Ovary (tissue), 3 donors: ENCODE measurements at regions not wholly inside any gene's neighbourhood (a gene's known extent, or its start where the extent isn't known, plus 50 kb on each side); places are given as distances from the start of the nearest gene placed in this dataset.

Experiments used
- EP300 ChIP-seq: sonication (generic); formaldehyde crosslinking; IDR thresholded peaks from one replicate; pipeline ENCODE4 v1.6.1; 2017; ENCODE audit warnings: antibody characterized with exemption
- POLR2A ChIP-seq: fragments of 450-650 bp; IDR thresholded peaks from one replicate; pipeline ENCODE4 v1.6.1; 2017; ENCODE audit warnings: antibody characterized with exemption, mild to moderate bottlenecking, moderate library complexity
- TF ChIP-seq, protein P1 (sequence below), 3 donors: fragments of 450-650 bp in 2 of 3; fragments of 200-600 bp in 1 of 3; IDR thresholded peaks; one replicate each; pipeline versions ENCODE4 v1.5.1 to v1.8.0; 2016 to 2022; ENCODE audit warnings: antibody characterized with exemption in 3 of 3, mild to moderate bottlenecking in 1 of 3
- donor health status: DM: no; HTN: no; CAD: no.

DNA sequence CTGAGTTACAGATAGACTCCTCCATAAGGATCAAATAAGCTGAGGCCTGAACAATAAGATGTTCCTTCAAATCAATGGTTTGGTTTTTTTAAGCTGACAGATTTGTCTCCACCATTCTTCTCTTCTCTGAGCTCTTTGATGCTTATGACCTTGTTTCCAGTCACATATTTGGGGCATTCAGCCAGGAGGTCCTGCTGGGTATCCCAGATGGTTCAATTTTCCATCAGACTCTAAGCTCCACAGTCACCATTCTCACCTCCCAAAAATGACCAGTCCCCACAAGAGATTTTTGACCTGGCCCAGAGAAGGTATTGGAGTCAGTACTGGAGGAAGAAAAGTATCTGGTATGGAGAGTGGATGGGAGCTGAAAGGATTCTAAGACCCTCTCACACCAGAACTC lies 74.6 kb upstream of the FRMPD3 start:
- TF ChIP-seq, protein P1, sequence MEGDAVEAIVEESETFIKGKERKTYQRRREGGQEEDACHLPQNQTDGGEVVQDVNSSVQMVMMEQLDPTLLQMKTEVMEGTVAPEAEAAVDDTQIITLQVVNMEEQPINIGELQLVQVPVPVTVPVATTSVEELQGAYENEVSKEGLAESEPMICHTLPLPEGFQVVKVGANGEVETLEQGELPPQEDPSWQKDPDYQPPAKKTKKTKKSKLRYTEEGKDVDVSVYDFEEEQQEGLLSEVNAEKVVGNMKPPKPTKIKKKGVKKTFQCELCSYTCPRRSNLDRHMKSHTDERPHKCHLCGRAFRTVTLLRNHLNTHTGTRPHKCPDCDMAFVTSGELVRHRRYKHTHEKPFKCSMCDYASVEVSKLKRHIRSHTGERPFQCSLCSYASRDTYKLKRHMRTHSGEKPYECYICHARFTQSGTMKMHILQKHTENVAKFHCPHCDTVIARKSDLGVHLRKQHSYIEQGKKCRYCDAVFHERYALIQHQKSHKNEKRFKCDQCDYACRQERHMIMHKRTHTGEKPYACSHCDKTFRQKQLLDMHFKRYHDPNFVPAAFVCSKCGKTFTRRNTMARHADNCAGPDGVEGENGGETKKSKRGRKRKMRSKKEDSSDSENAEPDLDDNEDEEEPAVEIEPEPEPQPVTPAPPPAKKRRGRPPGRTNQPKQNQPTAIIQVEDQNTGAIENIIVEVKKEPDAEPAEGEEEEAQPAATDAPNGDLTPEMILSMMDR (IDR thresholded peaks at IDR 0.05): no peak
- no peak for TF ChIP-seq POLR2A
- no peak for TF ChIP-seq EP300
